ENCODE measurements at regions not wholly inside any gene's neighbourhood (a gene's known extent, or its start where the extent isn't known, plus 50 kb on each side); places are given as distances from the start of the nearest gene placed in this dataset.

DNA sequence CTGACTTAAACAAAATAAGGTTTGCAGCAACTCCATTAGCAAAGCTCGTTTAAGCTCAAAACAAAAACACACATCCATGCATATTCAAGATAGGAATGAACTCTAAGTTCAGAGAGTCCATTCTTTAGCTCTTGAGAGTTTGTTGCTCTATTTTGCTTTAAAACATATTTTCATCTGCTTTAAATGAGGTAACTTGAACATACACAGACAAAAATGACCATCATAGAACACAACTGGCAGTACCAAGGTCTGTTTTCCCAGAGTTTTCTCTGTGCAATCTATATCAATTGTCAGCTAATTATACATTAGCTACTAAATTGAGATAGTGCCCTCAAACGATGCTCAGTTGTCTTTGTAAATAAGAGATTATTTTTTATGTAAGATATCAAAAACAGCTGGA is 423.2 kb upstream of the ANO3 start:
- Histone ChIP-seq H3K4me1 (ENCODE audit: control extremely low read depth in 1 of 4, control insufficient read depth in 4 of 4, insufficient read depth in 4 of 4, low read length in 3 of 4) (no peaks in the 10 kb centered on the region), H3K27ac (ENCODE audit: insufficient read depth in 1 of 2, low read depth in 1 of 2, low read length in 2 of 2, poor library complexity in 1 of 2, severe bottlenecking in 2 of 2) (no peak overlapping the region), H3K9me3 (ENCODE audit: control extremely low read depth in 1 of 5, control insufficient read depth in 4 of 5, insufficient read depth in 2 of 5, low read depth in 1 of 5, low read length in 4 of 5) (no peaks in the 10 kb centered on the region), H3K36me3 (ENCODE audit: control insufficient read depth in 4 of 4, insufficient read depth in 4 of 4, low read length in 3 of 4) (no peaks in the 10 kb centered on the region), H3K27me3 (replicated peaks in 2 of 5; ENCODE audit: control insufficient read depth in 4 of 5, insufficient read depth in 5 of 5, low read length in 4 of 5) (no peaks in the 10 kb centered on the region), H3K4me3 (ENCODE audit: control insufficient read depth in 1 of 7, extremely low read depth in 1 of 7, insufficient read depth in 4 of 7, low read depth in 2 of 7, low read length in 6 of 7) (no peak overlapping the region)
- 100% methylated on average over 1 of the region's 2 CpGs for WGBS (ENCODE audit: insufficient coverage)
- ChIA-PET CTCF (interaction anchor here (1.3 kb wide), 1 partner anchor 10 kb away, joined by 4 read pairs; no protein-coding TSS in a partner anchor), POLR2A (no interaction called here)
- no peak for DNase-seq

DNA sequence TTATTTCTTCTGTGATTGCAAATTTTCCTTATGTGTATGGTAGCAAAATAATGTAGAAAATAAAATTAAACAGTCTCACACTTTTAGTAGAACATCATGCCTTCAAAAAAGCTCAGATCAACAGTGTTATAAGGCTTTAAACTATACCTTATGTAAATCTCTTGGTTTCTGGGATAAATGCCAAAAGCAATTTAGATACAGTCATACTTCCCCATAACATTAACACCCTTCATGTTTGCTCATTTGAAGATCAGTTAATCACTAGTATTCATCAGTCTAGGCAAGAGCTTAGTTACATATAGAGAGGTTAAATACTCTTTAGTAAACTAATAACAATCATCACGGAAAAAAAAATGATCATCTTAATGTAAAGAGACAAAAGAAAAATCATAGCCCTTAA is 421.8 kb upstream of the ANO3 start:
- no peaks in the 10 kb centered on the region for H3K4me1 ChIP-seq (ENCODE audit: control extremely low read depth in 1 of 4, control insufficient read depth in 4 of 4, insufficient read depth in 4 of 4, low read length in 3 of 4)
- H3K9me3 ChIP-seq (ENCODE audit: control extremely low read depth in 1 of 5, control insufficient read depth in 4 of 5, insufficient read depth in 2 of 5, low read depth in 1 of 5, low read length in 4 of 5), result no peaks in the 10 kb centered on the region
- DNase-seq, result no peak
- ChIA-PET CTCF (no interaction called here), POLR2A (no interaction called here)
- H3K36me3 ChIP-seq (ENCODE audit: control insufficient read depth in 4 of 4, insufficient read depth in 4 of 4, low read length in 3 of 4), result no peaks in the 10 kb centered on the region
- H3K27me3 ChIP-seq (replicated peaks in 2 of 5; ENCODE audit: control insufficient read depth in 4 of 5, insufficient read depth in 5 of 5, low read length in 4 of 5), result no peaks in the 10 kb centered on the region
- no peak overlapping the region for H3K4me3 ChIP-seq (ENCODE audit: control insufficient read depth in 1 of 7, extremely low read depth in 1 of 7, insufficient read depth in 4 of 7, low read depth in 2 of 7, low read length in 6 of 7)
- no peak overlapping the region for H3K27ac ChIP-seq (ENCODE audit: insufficient read depth in 1 of 2, low read depth in 1 of 2, low read length in 2 of 2, poor library complexity in 1 of 2, severe bottlenecking in 2 of 2)
- WGBS (ENCODE audit: insufficient coverage), result no CpG with 5 or more reads among the region's 1 CpG

- H3K27ac ChIP-seq (ENCODE audit: insufficient read depth in 1 of 2, low read depth in 1 of 2, low read length in 2 of 2, poor library complexity in 1 of 2, severe bottlenecking in 2 of 2), result no peak overlapping the region
- CTCF ChIA-PET, result no interaction called here
- no peaks in the 10 kb centered on the region for H3K36me3 ChIP-seq (ENCODE audit: control insufficient read depth in 4 of 4, insufficient read depth in 4 of 4, low read length in 3 of 4)
- no peaks in the 10 kb centered on the region for H3K9me3 ChIP-seq (ENCODE audit: control extremely low read depth in 1 of 5, control insufficient read depth in 4 of 5, insufficient read depth in 2 of 5, low read depth in 1 of 5, low read length in 4 of 5)
- no peak for DNase-seq
- POLR2A ChIA-PET, result no interaction called here
- H3K4me3 ChIP-seq (ENCODE audit: control insufficient read depth in 1 of 7, extremely low read depth in 1 of 7, insufficient read depth in 4 of 7, low read depth in 2 of 7, low read length in 6 of 7), result no peak overlapping the region
- no peaks in the 10 kb centered on the region for H3K27me3 ChIP-seq (replicated peaks in 2 of 5; ENCODE audit: control insufficient read depth in 4 of 5, insufficient read depth in 5 of 5, low read length in 4 of 5)
- WGBS (ENCODE audit: insufficient coverage), result no CpG with 5 or more reads among the region's 1 CpG
- no peaks in the 10 kb centered on the region for H3K4me1 ChIP-seq (ENCODE audit: control extremely low read depth in 1 of 4, control insufficient read depth in 4 of 4, insufficient read depth in 4 of 4, low read length in 3 of 4)
Observed at GRCh38 chr11:25920356-25920755, 411.6 kb upstream of the ANO3 start.

- POLR2A ChIA-PET, result interaction anchor here (0.6 kb wide), 1 partner anchor 1953 kb away, joined by 3 read pairs; no protein-coding TSS in a partner anchor
- WGBS (ENCODE audit: insufficient coverage), result no CpG with 5 or more reads among the region's 4 CpGs
- Histone ChIP-seq H3K4me1 (ENCODE audit: control extremely low read depth in 1 of 4, control insufficient read depth in 4 of 4, insufficient read depth in 4 of 4, low read length in 3 of 4) (no peaks in the 10 kb centered on the region), H3K27me3 (replicated peaks in 2 of 5; ENCODE audit: control insufficient read depth in 4 of 5, insufficient read depth in 5 of 5, low read length in 4 of 5) (no peaks in the 10 kb centered on the region), H3K27ac (ENCODE audit: insufficient read depth in 1 of 2, low read depth in 1 of 2, low read length in 2 of 2, poor library complexity in 1 of 2, severe bottlenecking in 2 of 2) (no peak overlapping the region), H3K4me3 (ENCODE audit: control insufficient read depth in 1 of 7, extremely low read depth in 1 of 7, insufficient read depth in 4 of 7, low read depth in 2 of 7, low read length in 6 of 7) (no peak overlapping the region), H3K36me3 (ENCODE audit: control insufficient read depth in 4 of 4, insufficient read depth in 4 of 4, low read length in 3 of 4) (no peaks in the 10 kb centered on the region), H3K9me3 (ENCODE audit: control extremely low read depth in 1 of 5, control insufficient read depth in 4 of 5, insufficient read depth in 2 of 5, low read depth in 1 of 5, low read length in 4 of 5) (no peaks in the 10 kb centered on the region)
- no peak for DNase-seq
- CTCF ChIA-PET, result no interaction called here
Observed at GRCh38 chr11:25924586-25924985, 407.3 kb upstream of the ANO3 start.

DNA sequence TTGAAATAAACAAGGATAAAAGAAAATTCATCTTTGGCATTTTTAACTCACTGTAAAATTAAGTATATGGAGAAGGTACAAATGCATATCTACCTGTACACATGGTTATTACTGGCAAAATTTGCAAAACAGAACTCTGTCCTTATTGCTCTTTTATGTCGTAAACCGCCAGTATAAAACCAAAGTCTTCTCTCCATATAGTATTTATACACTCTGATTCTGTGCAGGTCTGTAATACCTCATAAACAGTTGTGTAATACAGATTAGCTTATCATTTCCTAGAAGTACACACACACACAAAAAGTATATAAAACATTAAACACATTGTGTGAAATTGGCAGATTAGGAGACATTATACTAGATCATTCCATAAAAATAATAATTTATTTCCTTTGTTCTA is 406.6 kb upstream of the ANO3 start:
- Histone ChIP-seq H3K9me3 (ENCODE audit: control extremely low read depth in 1 of 5, control insufficient read depth in 4 of 5, insufficient read depth in 2 of 5, low read depth in 1 of 5, low read length in 4 of 5) (no peaks in the 10 kb centered on the region), H3K36me3 (ENCODE audit: control insufficient read depth in 4 of 4, insufficient read depth in 4 of 4, low read length in 3 of 4) (no peaks in the 10 kb centered on the region), H3K27me3 (replicated peaks in 2 of 5; ENCODE audit: control insufficient read depth in 4 of 5, insufficient read depth in 5 of 5, low read length in 4 of 5) (no peaks in the 10 kb centered on the region), H3K27ac (ENCODE audit: insufficient read depth in 1 of 2, low read depth in 1 of 2, low read length in 2 of 2, poor library complexity in 1 of 2, severe bottlenecking in 2 of 2) (no peak overlapping the region), H3K4me3 (ENCODE audit: control insufficient read depth in 1 of 7, extremely low read depth in 1 of 7, insufficient read depth in 4 of 7, low read depth in 2 of 7, low read length in 6 of 7) (no peak overlapping the region), H3K4me1 (ENCODE audit: control extremely low read depth in 1 of 4, control insufficient read depth in 4 of 4, insufficient read depth in 4 of 4, low read length in 3 of 4) (no peaks in the 10 kb centered on the region)
- ChIA-PET POLR2A (no interaction called here), CTCF (no interaction called here)
- no peak for DNase-seq
- WGBS (ENCODE audit: insufficient coverage), result 100% methylated on average over 2 of the region's 2 CpGs

DNA sequence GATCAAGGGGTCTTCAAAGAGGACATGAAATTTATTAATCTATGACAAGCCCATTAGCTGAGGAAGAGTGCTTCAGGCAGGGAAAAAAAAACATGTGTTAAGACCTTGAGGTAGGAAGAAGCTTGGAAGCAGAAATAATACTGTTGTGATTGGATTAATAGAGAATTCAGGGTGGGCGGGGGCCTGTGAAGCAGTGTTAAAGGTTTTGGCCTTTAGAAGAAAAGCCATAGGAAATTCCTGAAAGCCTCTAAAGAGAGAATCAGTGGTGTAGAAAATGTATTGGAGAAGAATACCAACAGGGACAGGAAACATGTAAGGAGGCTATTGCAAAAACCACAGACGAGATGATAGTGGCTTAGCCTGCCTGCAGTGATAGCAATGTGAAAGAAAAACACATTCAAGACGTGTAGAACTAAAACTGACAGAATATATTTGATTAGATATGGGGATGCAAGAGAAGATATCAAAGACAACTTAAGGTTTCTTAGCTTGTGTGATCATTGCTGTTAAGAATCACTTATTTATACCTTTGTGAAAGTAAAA is 404.4 kb upstream of the ANO3 start:
- no peak for DNase-seq
- ChIA-PET POLR2A (no interaction called here), CTCF (no interaction called here)
- no peaks in the 10 kb centered on the region for H3K27me3 ChIP-seq (replicated peaks in 2 of 5; ENCODE audit: control insufficient read depth in 4 of 5, insufficient read depth in 5 of 5, low read length in 4 of 5)
- 63% methylated on average over 2 of the region's 3 CpGs for WGBS (ENCODE audit: insufficient coverage)
- H3K36me3 ChIP-seq (ENCODE audit: control insufficient read depth in 4 of 4, insufficient read depth in 4 of 4, low read length in 3 of 4), result no peaks in the 10 kb centered on the region
- no peaks in the 10 kb centered on the region for H3K9me3 ChIP-seq (ENCODE audit: control extremely low read depth in 1 of 5, control insufficient read depth in 4 of 5, insufficient read depth in 2 of 5, low read depth in 1 of 5, low read length in 4 of 5)
- H3K27ac ChIP-seq (ENCODE audit: insufficient read depth in 1 of 2, low read depth in 1 of 2, low read length in 2 of 2, poor library complexity in 1 of 2, severe bottlenecking in 2 of 2), result no peak overlapping the region
- H3K4me1 ChIP-seq (ENCODE audit: control extremely low read depth in 1 of 4, control insufficient read depth in 4 of 4, insufficient read depth in 4 of 4, low read length in 3 of 4), result no peaks in the 10 kb centered on the region
- no peak overlapping the region for H3K4me3 ChIP-seq (ENCODE audit: control insufficient read depth in 1 of 7, extremely low read depth in 1 of 7, insufficient read depth in 4 of 7, low read depth in 2 of 7, low read length in 6 of 7)

DNA sequence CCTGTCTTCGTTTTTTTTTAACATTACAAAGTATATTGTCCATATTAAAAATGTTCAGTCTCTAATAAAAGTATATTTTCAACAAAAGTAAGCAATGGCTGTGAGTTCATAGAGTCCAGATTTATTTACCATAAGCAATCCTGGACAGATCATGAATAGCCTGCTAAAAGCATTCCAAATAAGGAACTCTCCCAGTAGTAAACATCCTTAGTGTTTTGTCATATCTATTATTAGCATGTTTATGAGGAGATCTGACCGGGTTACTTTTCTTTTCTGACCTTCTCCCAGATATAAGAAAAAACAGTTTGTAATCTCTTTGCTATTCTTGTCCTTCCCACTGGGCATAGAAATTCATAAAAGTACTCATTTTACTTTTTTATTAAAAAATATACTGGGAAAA is 403.9 kb upstream of the ANO3 start:
- ChIA-PET POLR2A (no interaction called here), CTCF (no interaction called here)
- Histone ChIP-seq H3K9me3 (ENCODE audit: control extremely low read depth in 1 of 5, control insufficient read depth in 4 of 5, insufficient read depth in 2 of 5, low read depth in 1 of 5, low read length in 4 of 5) (no peaks in the 10 kb centered on the region), H3K27ac (ENCODE audit: insufficient read depth in 1 of 2, low read depth in 1 of 2, low read length in 2 of 2, poor library complexity in 1 of 2, severe bottlenecking in 2 of 2) (no peak overlapping the region), H3K27me3 (replicated peaks in 2 of 5; ENCODE audit: control insufficient read depth in 4 of 5, insufficient read depth in 5 of 5, low read length in 4 of 5) (no peaks in the 10 kb centered on the region), H3K36me3 (ENCODE audit: control insufficient read depth in 4 of 4, insufficient read depth in 4 of 4, low read length in 3 of 4) (no peaks in the 10 kb centered on the region), H3K4me1 (ENCODE audit: control extremely low read depth in 1 of 4, control insufficient read depth in 4 of 4, insufficient read depth in 4 of 4, low read length in 3 of 4) (no peaks in the 10 kb centered on the region), H3K4me3 (ENCODE audit: control insufficient read depth in 1 of 7, extremely low read depth in 1 of 7, insufficient read depth in 4 of 7, low read depth in 2 of 7, low read length in 6 of 7) (no peak overlapping the region)
- no peak for DNase-seq
- WGBS (ENCODE audit: insufficient coverage), result no CpG with 5 or more reads among the region's 2 CpGs
